ENCODE measurements at regions not wholly inside any gene's neighbourhood (a gene's known extent, or its start where the extent isn't known, plus 50 kb on each side); places are given as distances from the start of the nearest gene placed in this dataset.

DNA sequence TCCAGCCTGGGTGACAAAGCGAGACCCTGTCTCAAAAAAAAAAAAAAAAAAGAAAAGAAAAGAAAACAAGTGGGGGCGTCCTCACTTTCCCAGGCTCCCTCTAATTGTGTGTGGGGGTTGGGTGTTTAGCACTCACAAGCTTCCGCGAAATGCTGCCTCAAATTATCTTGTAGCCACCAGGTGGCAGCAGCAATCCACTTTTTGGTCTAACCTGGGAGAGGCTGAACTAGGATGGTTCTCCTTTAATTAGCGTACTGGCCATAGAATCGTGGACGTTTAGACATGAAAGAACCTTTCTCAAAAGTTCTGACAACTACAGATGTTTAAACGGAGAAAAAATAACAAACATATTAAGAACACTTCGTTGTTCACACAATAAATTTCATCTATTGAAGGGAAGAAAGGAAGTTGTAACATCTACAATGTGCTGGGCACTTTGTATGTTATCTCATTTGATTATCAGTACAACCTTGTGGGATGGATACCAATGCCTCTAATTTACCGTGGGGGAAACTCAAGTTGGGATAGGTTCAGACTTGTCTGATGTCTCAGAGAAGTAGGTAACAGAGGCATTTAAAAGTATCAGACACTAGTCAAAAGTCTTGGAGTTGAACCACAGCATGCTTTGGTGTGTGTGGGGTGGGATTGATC lies 122.7 kb upstream of the NABP1 start:
- H3K27me3 ChIP-seq (ENCODE audit: insufficient read depth, low read length), result no peaks in the 10 kb centered on the region

DNA sequence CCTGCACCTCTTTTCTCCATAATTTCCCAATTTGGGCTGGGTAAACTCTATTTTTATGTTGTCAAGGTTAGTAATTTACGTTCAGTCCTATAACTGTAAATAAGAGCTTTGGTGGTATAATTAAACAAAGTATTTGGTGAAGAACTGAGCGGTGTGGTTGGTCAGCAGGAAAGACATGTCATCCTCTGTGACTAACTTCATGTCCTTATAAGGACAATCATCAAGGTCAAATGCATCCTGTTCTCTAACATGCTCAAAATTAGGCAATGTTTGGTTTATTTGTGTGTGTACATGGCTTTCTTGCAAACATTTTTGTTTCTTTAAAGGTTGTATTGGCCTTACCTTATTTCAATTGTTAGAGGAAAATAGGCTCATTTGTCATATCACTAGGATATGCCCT lies 121.5 kb upstream of the NABP1 start:
- H2AFZ ChIP-seq (ENCODE audit: low read depth, low read length), result no peak overlapping the region
- H3K9me3 ChIP-seq (ENCODE audit: low read length), result no peaks in the 10 kb centered on the region
- no peaks in the 10 kb centered on the region for H3K4me1 ChIP-seq (ENCODE audit: insufficient read depth, low read length)
- no peaks in the 10 kb centered on the region for H3K36me3 ChIP-seq (ENCODE audit: insufficient read depth, low read length)
- H3K4me3 ChIP-seq (ENCODE audit: low read length), result no peak overlapping the region
- H3K27me3 ChIP-seq (ENCODE audit: insufficient read depth, low read length), result no peaks in the 10 kb centered on the region

More for the DNA sequence above, 122.7 kb upstream of the NABP1 start:
- Histone ChIP-seq H3K4me1 (ENCODE audit: insufficient read depth, low read length) (no peaks in the 10 kb centered on the region), H2AFZ (ENCODE audit: low read depth, low read length) (no peak overlapping the region), H3K36me3 (ENCODE audit: insufficient read depth, low read length) (no peaks in the 10 kb centered on the region), H3K9me3 (ENCODE audit: low read length) (no peaks in the 10 kb centered on the region), H3K4me3 (ENCODE audit: low read length) (no peak overlapping the region)

GRCh38 chr2:191557841-191558240 lies 120.1 kb upstream of the NABP1 start:
- Histone ChIP-seq H3K9me3 (ENCODE audit: low read length) (no peaks in the 10 kb centered on the region), H3K4me1 (ENCODE audit: insufficient read depth, low read length) (no peaks in the 10 kb centered on the region), H2AFZ (ENCODE audit: low read depth, low read length) (no peak overlapping the region), H3K36me3 (ENCODE audit: insufficient read depth, low read length) (no peaks in the 10 kb centered on the region), H3K27me3 (ENCODE audit: insufficient read depth, low read length) (no peaks in the 10 kb centered on the region), H3K4me3 (ENCODE audit: low read length) (no peak overlapping the region)

DNA sequence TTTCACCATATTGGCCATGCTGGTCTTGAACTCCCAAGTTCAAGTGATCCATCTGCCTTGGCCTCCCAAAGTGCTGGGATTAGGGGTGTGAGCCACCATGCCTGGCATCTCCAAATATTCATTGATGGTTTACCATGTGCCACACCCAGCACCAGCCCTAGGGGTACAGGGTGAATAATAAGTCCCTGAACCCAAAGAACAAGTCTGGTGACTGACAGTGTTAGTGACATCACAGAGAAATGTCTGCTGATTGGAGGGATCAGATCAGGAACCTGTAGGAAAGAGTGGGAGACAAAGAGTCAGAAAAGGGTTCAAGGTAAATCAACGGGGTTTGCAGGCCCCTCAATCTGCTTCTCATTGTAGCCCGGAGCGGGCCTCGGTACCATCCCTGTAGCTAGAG lies 118.4 kb upstream of the NABP1 start:
- Histone ChIP-seq H3K4me3 (ENCODE audit: low read length) (no peak overlapping the region), H3K36me3 (ENCODE audit: insufficient read depth, low read length) (no peaks in the 10 kb centered on the region), H3K4me1 (ENCODE audit: insufficient read depth, low read length) (no peaks in the 10 kb centered on the region), H2AFZ (ENCODE audit: low read depth, low read length) (no peak overlapping the region), H3K9me3 (ENCODE audit: low read length) (no peaks in the 10 kb centered on the region), H3K27me3 (ENCODE audit: insufficient read depth, low read length) (no peaks in the 10 kb centered on the region)

DNA sequence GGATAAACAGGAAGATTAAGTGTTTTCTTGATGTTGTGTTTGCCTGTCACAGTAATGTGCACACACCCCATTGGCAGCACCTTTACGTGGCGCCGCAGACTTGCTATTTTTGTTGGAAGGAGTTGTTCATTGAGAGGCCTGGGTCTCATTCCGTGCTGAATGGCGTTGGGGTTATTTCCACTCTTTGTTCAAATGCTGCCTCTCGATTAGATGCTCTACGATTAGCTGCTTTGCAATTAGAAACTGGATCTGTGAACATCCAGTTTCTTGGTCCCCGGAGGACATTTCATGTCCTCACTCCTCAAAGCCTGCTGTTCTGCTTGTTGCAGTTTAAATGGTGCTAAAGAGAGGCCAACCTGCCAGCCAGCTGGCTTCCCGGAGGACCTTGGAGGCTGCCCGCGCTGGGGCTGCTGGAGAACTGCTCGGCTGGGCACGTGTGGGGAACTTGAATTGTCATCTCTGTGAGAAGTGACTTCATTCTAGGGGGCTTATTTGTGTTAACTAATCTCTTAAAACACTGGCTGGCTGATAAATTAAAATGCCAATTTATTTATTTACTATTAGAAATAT lies 117.4 kb upstream of the NABP1 start:
- no peaks in the 10 kb centered on the region for H3K27me3 ChIP-seq (ENCODE audit: insufficient read depth, low read length)
- H2AFZ ChIP-seq (ENCODE audit: low read depth, low read length), result no peak overlapping the region
- H3K36me3 ChIP-seq (ENCODE audit: insufficient read depth, low read length), result no peaks in the 10 kb centered on the region
- no peaks in the 10 kb centered on the region for H3K4me1 ChIP-seq (ENCODE audit: insufficient read depth, low read length)
- no peak overlapping the region for H3K4me3 ChIP-seq (ENCODE audit: low read length)
- H3K9me3 ChIP-seq (ENCODE audit: low read length), result no peaks in the 10 kb centered on the region

DNA sequence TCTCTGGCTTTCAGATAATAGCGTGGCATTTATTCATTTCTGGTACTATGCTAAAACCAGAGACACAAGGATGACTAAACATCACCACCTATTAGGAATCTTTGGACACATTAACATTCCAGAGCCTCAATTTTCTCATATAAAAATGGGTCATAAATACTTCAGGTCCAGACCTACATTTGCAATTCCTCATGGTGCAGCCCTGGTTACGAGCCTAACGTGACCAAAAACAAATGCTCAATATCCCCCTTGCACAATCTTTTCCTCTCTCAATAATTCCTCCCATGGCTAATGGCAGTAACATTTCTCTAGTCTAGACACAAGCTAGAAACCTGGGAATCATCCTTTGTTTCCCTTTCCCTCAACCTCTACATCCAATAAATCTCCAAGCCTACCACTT lies 112.8 kb upstream of the NABP1 start:
- Histone ChIP-seq H3K4me3 (ENCODE audit: low read length) (no peak overlapping the region), H2AFZ (ENCODE audit: low read depth, low read length) (no peak overlapping the region), H3K36me3 (ENCODE audit: insufficient read depth, low read length) (no peaks in the 10 kb centered on the region), H3K9me3 (ENCODE audit: low read length) (no peaks in the 10 kb centered on the region), H3K4me1 (ENCODE audit: insufficient read depth, low read length) (no peaks in the 10 kb centered on the region), H3K27me3 (ENCODE audit: insufficient read depth, low read length) (no peaks in the 10 kb centered on the region)

DNA sequence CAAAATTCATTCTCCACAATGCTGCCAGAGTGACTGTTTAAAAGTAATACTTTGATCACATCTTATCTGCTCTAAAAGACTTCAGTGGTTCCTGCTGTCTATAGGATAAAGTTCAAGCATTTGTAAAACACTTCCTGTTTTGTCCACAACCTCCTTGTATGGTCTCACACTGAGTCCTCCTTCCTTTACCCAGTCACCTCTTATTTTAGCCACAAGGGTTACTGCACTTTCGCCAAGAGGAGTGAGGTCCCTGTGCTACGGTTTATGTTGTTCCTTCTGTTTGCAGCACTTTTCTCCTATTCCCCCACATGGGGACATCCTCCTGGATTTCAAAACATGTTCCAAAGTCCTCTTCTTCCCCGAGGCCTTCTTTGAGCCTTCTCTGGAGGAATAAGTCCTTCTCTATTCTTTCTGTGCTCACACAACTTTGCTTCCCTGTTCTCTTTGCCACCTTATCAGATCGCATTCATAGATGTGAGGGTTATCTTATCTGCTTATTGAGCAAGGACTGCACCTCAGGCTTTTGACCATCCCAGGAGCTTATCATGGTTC lies 112.2 kb upstream of the NABP1 start:
- no peak overlapping the region for H2AFZ ChIP-seq (ENCODE audit: low read depth, low read length)
- H3K27me3 ChIP-seq (ENCODE audit: insufficient read depth, low read length), result no peaks in the 10 kb centered on the region
- H3K4me1 ChIP-seq (ENCODE audit: insufficient read depth, low read length), result no peaks in the 10 kb centered on the region
- H3K9me3 ChIP-seq (ENCODE audit: low read length), result no peaks in the 10 kb centered on the region
- H3K4me3 ChIP-seq (ENCODE audit: low read length), result no peak overlapping the region
- no peaks in the 10 kb centered on the region for H3K36me3 ChIP-seq (ENCODE audit: insufficient read depth, low read length)

DNA sequence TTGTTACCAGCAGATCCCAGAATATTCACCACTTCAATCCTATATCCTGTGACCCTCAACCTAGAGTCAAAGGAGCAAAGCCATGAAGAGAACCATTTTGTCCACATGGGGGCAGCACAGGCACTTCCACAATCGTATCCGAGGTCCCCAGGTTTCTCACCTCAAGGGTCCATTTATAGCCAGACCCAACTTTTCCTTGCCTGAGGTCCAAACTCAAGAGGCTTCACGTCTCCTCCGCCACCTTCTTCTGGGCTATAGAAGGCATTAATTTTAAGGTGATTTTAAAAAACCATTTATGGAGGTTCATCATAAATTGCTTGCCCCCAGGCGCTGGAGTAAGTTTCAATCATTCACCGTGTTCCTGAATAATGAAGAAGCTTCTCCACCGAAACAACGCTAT lies 111.6 kb upstream of the NABP1 start:
- Histone ChIP-seq H2AFZ (ENCODE audit: low read depth, low read length) (no peak overlapping the region), H3K9me3 (ENCODE audit: low read length) (no peaks in the 10 kb centered on the region), H3K4me3 (ENCODE audit: low read length) (no peak overlapping the region), H3K36me3 (ENCODE audit: insufficient read depth, low read length) (no peaks in the 10 kb centered on the region), H3K27me3 (ENCODE audit: insufficient read depth, low read length) (no peaks in the 10 kb centered on the region), H3K4me1 (ENCODE audit: insufficient read depth, low read length) (peaks cover under 1% of the 10 kb centered on the region)

DNA sequence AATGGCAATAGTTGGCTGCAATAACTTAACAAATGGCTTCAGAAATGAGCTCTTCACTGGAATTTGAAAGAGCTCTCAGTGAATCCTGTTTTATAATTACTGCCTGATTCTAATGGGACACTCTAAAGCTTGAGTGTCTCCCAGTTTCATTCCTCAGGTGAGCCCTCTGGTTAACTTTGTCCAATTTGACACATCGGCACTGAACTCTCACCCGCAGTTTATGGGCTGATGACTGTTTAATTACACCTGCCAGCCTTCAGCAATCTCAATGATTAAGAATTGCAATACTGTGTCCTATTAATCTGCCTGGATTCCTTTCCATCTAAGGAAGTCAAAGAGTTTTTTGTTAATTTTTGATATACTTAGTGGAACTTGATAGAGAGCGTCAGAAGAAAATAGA lies 110.7 kb upstream of the NABP1 start:
- Histone ChIP-seq H3K36me3 (ENCODE audit: insufficient read depth, low read length) (no peaks in the 10 kb centered on the region), H3K4me1 (ENCODE audit: insufficient read depth, low read length) (peaks cover 2% of the 10 kb centered on the region), H3K27me3 (ENCODE audit: insufficient read depth, low read length) (no peaks in the 10 kb centered on the region), H3K9me3 (ENCODE audit: low read length) (no peaks in the 10 kb centered on the region), H3K4me3 (ENCODE audit: low read length) (no peak overlapping the region), H2AFZ (ENCODE audit: low read depth, low read length) (no peak overlapping the region)

- Histone ChIP-seq H2AFZ (ENCODE audit: low read depth, low read length) (no peak overlapping the region), H3K4me3 (ENCODE audit: low read length) (no peak overlapping the region), H3K4me1 (ENCODE audit: insufficient read depth, low read length) (peaks cover 2% of the 10 kb centered on the region), H3K27me3 (ENCODE audit: insufficient read depth, low read length) (no peaks in the 10 kb centered on the region), H3K9me3 (ENCODE audit: low read length) (no peaks in the 10 kb centered on the region), H3K36me3 (ENCODE audit: insufficient read depth, low read length) (no peaks in the 10 kb centered on the region)
These were observed 108.9 kb upstream of the NABP1 start for GRCh38 chr2:191569025-191569424.

GRCh38 chr2:191571163-191571769 lies 106.7 kb upstream of the NABP1 start:
- H3K9me3 ChIP-seq (ENCODE audit: low read length), result no peaks in the 10 kb centered on the region
- peak overlapping the region; percentile 84 for H2AFZ ChIP-seq (ENCODE audit: low read depth, low read length)
- no peak overlapping the region for H3K4me3 ChIP-seq (ENCODE audit: low read length)
- no peaks in the 10 kb centered on the region for H3K27me3 ChIP-seq (ENCODE audit: insufficient read depth, low read length)
- no peaks in the 10 kb centered on the region for H3K36me3 ChIP-seq (ENCODE audit: insufficient read depth, low read length)
- H3K4me1 ChIP-seq (ENCODE audit: insufficient read depth, low read length), result peaks cover 2% of the 10 kb centered on the region

DNA sequence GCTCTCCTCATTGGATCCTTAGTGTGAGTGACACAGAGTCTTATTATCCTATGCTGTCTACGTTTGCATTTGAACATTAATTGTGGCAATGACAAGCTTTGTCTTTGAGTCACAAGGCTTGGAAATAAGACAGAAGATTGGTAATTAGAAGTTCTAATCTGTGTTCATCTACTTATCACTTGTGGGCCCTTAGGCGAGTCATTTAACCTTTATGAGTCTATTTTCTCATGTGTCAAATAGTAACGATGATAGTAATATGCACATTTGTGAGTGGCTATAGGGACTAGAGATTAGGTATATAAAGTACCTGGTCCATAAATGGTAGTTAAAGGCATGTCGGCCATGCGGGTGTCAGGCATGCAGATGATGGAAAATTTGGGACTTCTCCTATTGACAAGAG lies 105.6 kb upstream of the NABP1 start:
- H2AFZ ChIP-seq (ENCODE audit: low read depth, low read length), result no peak overlapping the region
- H3K4me3 ChIP-seq (ENCODE audit: low read length), result no peak overlapping the region
- no peaks in the 10 kb centered on the region for H3K36me3 ChIP-seq (ENCODE audit: insufficient read depth, low read length)
- H3K4me1 ChIP-seq (ENCODE audit: insufficient read depth, low read length), result peaks cover 2% of the 10 kb centered on the region
- no peaks in the 10 kb centered on the region for H3K27me3 ChIP-seq (ENCODE audit: insufficient read depth, low read length)
- H3K9me3 ChIP-seq (ENCODE audit: low read length), result no peaks in the 10 kb centered on the region

- Histone ChIP-seq H3K27me3 (ENCODE audit: insufficient read depth, low read length) (no peaks in the 10 kb centered on the region), H3K4me3 (ENCODE audit: low read length) (no peak overlapping the region), H3K4me1 (ENCODE audit: insufficient read depth, low read length) (peaks cover 2% of the 10 kb centered on the region), H2AFZ (ENCODE audit: low read depth, low read length) (no peak overlapping the region), H3K36me3 (ENCODE audit: insufficient read depth, low read length) (no peaks in the 10 kb centered on the region), H3K9me3 (ENCODE audit: low read length) (no peaks in the 10 kb centered on the region)
These were observed 104.7 kb upstream of the NABP1 start for GRCh38 chr2:191573216-191573615.
